Upper lobe of left lung (tissue), 6 donors: ENCODE measurements at regions not wholly inside any gene's neighbourhood (a gene's known extent, or its start where the extent isn't known, plus 50 kb on each side); places are given as distances from the start of the nearest gene placed in this dataset.

Source experiments
- ATAC-seq, 2 donors: fragments of 200-7000 bp; cut with Tn5 transposase; one replicate each; pipeline ENCODE4 v1.9.1; 2022; ENCODE audit warnings: mild to moderate bottlenecking in 2 of 2, moderate library complexity in 2 of 2; ENCODE audit not compliant: low FRiP score in 2 of 2
- DNase-seq, 2 donors: peaks; one replicate each; pipeline ENCODE4 v3.0.0-alpha.2; 2019 to 2020
- H3K27ac ChIP-seq, 4 donors: fragments of 200-600 bp; sonication (generic); one replicate each; pipeline ENCODE4 v1.5.1; 2016 to 2019
- H3K27me3 ChIP-seq, 4 donors: fragments of 200-600 bp; sonication (generic); one replicate each; pipeline ENCODE4 v1.5.1; 2017 to 2019
- H3K36me3 ChIP-seq, 4 donors: fragments of 200-600 bp; sonication (generic); one replicate each; pipeline ENCODE4 v1.5.1; 2016 to 2019
- H3K4me1 ChIP-seq, 4 donors: fragments of 200-600 bp; sonication (generic); one replicate each; pipeline ENCODE4 v1.5.1; 2018 to 2019
- H3K4me3 ChIP-seq, 4 donors: fragments of 200-600 bp; sonication (generic); one replicate each; pipeline ENCODE4 v1.5.1; 2017 to 2019; ENCODE audit warnings: mild to moderate bottlenecking in 2 of 4, moderate library complexity in 1 of 4
- H3K9me3 ChIP-seq, 4 donors: fragments of 200-600 bp; sonication (generic); one replicate each; pipeline ENCODE4 v1.5.1; 2018 to 2019
- CTCF ChIP-seq, 6 experiments: fragments of 450-650 bp in 4 of 6; fragments of 200-600 bp in 2 of 6; sonication (generic) in 2 of 6; IDR thresholded peaks; one replicate each; pipeline ENCODE4 v1.5.1; 2016 to 2019; ENCODE audit warnings: antibody characterized with exemption in 6 of 6
- EP300 ChIP-seq, 4 donors: sonication (generic); formaldehyde crosslinking; IDR thresholded peaks; one replicate each; pipeline ENCODE4 v1.5.1; 2017; ENCODE audit warnings: antibody characterized with exemption in 4 of 4, control low read depth in 2 of 4
- POLR2A ChIP-seq, 4 donors: fragments of 450-650 bp; IDR thresholded peaks; one replicate each; pipeline ENCODE4 v1.5.1; 2016 to 2017; ENCODE audit warnings: antibody characterized with exemption in 4 of 4, mild to moderate bottlenecking in 2 of 4
- POLR2AphosphoS5 ChIP-seq, 2 donors: sonication (generic); formaldehyde crosslinking; IDR thresholded peaks; one replicate each; pipeline ENCODE4 v1.5.1; 2017; ENCODE audit warnings: antibody characterized with exemption in 2 of 2
- WGBS, 2 donors: methylation state at CpG; one replicate each; pipeline ENCODE4 v1.1.5; 2017 to 2018; 5-methylcytosine and 5-hydroxymethylcytosine counted together
- donor health status: DM: no; HTN: no; CAD: no; lungs with moderate emphysema.
- donor health status: DM: no; HTN: yes; CAD: no; lungs with severe emphysema.

- no peaks in the 10 kb centered on the region for H3K27me3 ChIP-seq
- TF ChIP-seq EP300 (IDR thresholded peaks at IDR 0.05), result no peak
- no peak for TF ChIP-seq POLR2A (IDR thresholded peaks at IDR 0.05)
- no peak for TF ChIP-seq CTCF (IDR thresholded peaks at IDR 0.05)
- no peak for TF ChIP-seq POLR2AphosphoS5 (IDR thresholded peaks at IDR 0.05)
- no peaks in the 10 kb centered on the region for H3K36me3 ChIP-seq
- ATAC-seq (no peak), DNase-seq (no peak)
- no peak overlapping the region for H3K27ac ChIP-seq
- peaks cover 0 to 15% (median 7%) of the 10 kb centered on the region in 4 donors for H3K4me1 ChIP-seq
- H3K4me3 ChIP-seq, result no peak overlapping the region
- no peaks in the 10 kb centered on the region for H3K9me3 ChIP-seq
- 88 to 96% methylated on average over 4 of the region's 4 CpGs for WGBS, 2 donors
Observed at GRCh38 chr2:222807431-222807830, 53.4 kb upstream of the ACSL3 start.

GRCh38 chr2:222809582-222809981 is 51.3 kb upstream of the ACSL3 start:
- WGBS, 2 donors, result 84 to 86% methylated on average over 2 of the region's 2 CpGs
- Histone ChIP-seq H3K27me3 (no peaks in the 10 kb centered on the region), H3K27ac (no peak overlapping the region), H3K4me3 (no peak overlapping the region), H3K9me3 (no peaks in the 10 kb centered on the region), H3K4me1 (peaks cover 0 to 15% (median 7%) of the 10 kb centered on the region in 4 donors), H3K36me3 (no peaks in the 10 kb centered on the region)
- TF ChIP-seq CTCF (IDR thresholded peaks at IDR 0.05) (no peak), POLR2AphosphoS5 (IDR thresholded peaks at IDR 0.05) (no peak), POLR2A (IDR thresholded peaks at IDR 0.05) (no peak), EP300 (IDR thresholded peaks at IDR 0.05) (no peak)
- ATAC-seq, result no peak
- DNase-seq, result no peak

GRCh38 chr2:222810044-222810443 is 50.8 kb upstream of the ACSL3 start:
- no peak overlapping the region for H3K4me3 ChIP-seq
- DNase-seq, result no peak
- H3K9me3 ChIP-seq, result no peaks in the 10 kb centered on the region
- WGBS, 2 donors, result 94 to 96% methylated on average over 5 of the region's 5 CpGs
- no peak for ATAC-seq
- no peaks in the 10 kb centered on the region for H3K27me3 ChIP-seq
- no peak overlapping the region for H3K27ac ChIP-seq
- H3K4me1 ChIP-seq, result peaks cover 0 to 15% (median 7%) of the 10 kb centered on the region in 4 donors
- H3K36me3 ChIP-seq, result no peaks in the 10 kb centered on the region
- TF ChIP-seq POLR2A (IDR thresholded peaks at IDR 0.05) (no peak), EP300 (IDR thresholded peaks at IDR 0.05) (no peak), CTCF (IDR thresholded peaks at IDR 0.05) (no peak), POLR2AphosphoS5 (IDR thresholded peaks at IDR 0.05) (no peak)
